HEK293T (cell line): ENCODE measurements at regions not wholly inside any gene's neighbourhood (a gene's known extent, or its start where the extent isn't known, plus 50 kb on each side); places are given as distances from the start of the nearest gene placed in this dataset.

ENCODE experiments used
- BHLHE40 ChIP-seq: fragments of 450-650 bp; IDR thresholded peaks from 2 replicates; pipeline ENCODE4 v1.6.1; 2016; ENCODE audit warnings: mild to moderate bottlenecking, moderate library complexity, borderline replicate concordance
- CTBP1 ChIP-seq: fragments of 450-650 bp; IDR thresholded peaks from 2 replicates; pipeline ENCODE4 v1.6.1; 2016; ENCODE audit warnings: borderline replicate concordance
- FOXA1 ChIP-seq: fragments of 450-650 bp; IDR thresholded peaks from 2 replicates; pipeline ENCODE4 v1.6.1; 2016; ENCODE audit warnings: mild to moderate bottlenecking
- FOXK2 ChIP-seq: fragments of 450-650 bp; IDR thresholded peaks from 2 replicates; pipeline ENCODE4 v1.6.1; 2016; ENCODE audit warnings: mild to moderate bottlenecking
- HDGF ChIP-seq: fragments of 450-650 bp; IDR thresholded peaks from 2 replicates; pipeline ENCODE4 v1.6.1; 2017; ENCODE audit warnings: antibody characterized with exemption, borderline replicate concordance
- L3MBTL2 ChIP-seq: fragments of 450-650 bp; conservative IDR thresholded peaks from 2 replicates; pipeline ENCODE4 v1.6.1; 2016; ENCODE audit warnings: mild to moderate bottlenecking
- LEF1 ChIP-seq: fragments of 450-650 bp; IDR thresholded peaks from 2 replicates; pipeline ENCODE4 v1.6.1; 2017; ENCODE audit warnings: mild to moderate bottlenecking, borderline replicate concordance
- NFRKB ChIP-seq: fragments of 450-650 bp; IDR thresholded peaks from 2 replicates; pipeline ENCODE4 v1.6.1; 2016; ENCODE audit warnings: mild to moderate bottlenecking, moderate library complexity
- PKNOX1 ChIP-seq: fragments of 450-650 bp; IDR thresholded peaks from 2 replicates; pipeline ENCODE4 v1.6.1; 2016
- SP1 ChIP-seq: fragments of 450-650 bp; IDR thresholded peaks from 2 replicates; pipeline ENCODE4 v1.6.1; 2017
- SUZ12 ChIP-seq: fragments of 450-650 bp; IDR thresholded peaks from 2 replicates; pipeline ENCODE4 v1.6.1; 2016; ENCODE audit warnings: mild to moderate bottlenecking
- TARDBP ChIP-seq: fragments of 450-650 bp; IDR thresholded peaks from 2 replicates; pipeline ENCODE4 v1.6.1; 2016
- ZNF384 ChIP-seq: fragments of 450-650 bp; IDR thresholded peaks from 2 replicates; pipeline ENCODE4 v1.6.1; 2016

GRCh38 chr9:80596579-80596978, 1024.8 kb downstream of the TLE4 start:
- TF ChIP-seq ZNF384 (no peak), SP1 (no peak), SUZ12 (no peak), BHLHE40 (no peak), TARDBP (no peak), L3MBTL2 (no peak), HDGF (no peak), NFRKB (no peak), FOXK2 (no peak), LEF1 (no peak), CTBP1 (no peak), PKNOX1 (no peak), FOXA1 (no peak)
